LNCAP (cell line): ENCODE measurements at regions not wholly inside any gene's neighbourhood (a gene's known extent, or its start where the extent isn't known, plus 50 kb on each side); places are given as distances from the start of the nearest gene placed in this dataset.

Experiments used
- CTCF ChIP-seq: fragments of 450-650 bp; IDR thresholded peaks from 2 replicates; pipeline ENCODE4 v1.5.1; 2017; ENCODE audit warnings: mild to moderate bottlenecking

- no peak for TF ChIP-seq CTCF
These were observed 156.9 kb downstream of the USP12 start for GRCh38 chr13:27014406-27015359.

- TF ChIP-seq CTCF = no peak
These were observed 159.0 kb downstream of the USP12 start for GRCh38 chr13:27012482-27013197.

- no peak for TF ChIP-seq CTCF
These were observed 159.9 kb downstream of the USP12 start for GRCh38 chr13:27011661-27012060.

GRCh38 chr13:27008733-27009132 is 162.9 kb downstream of the USP12 start:
- TF ChIP-seq CTCF = no peak

GRCh38 chr13:27007166-27007565 is 164.4 kb downstream of the USP12 start:
- no peak for TF ChIP-seq CTCF

GRCh38 chr13:27006519-27007161 is 165.0 kb downstream of the USP12 start:
- TF ChIP-seq CTCF = no peak

GRCh38 chr13:27005976-27006518 is 165.6 kb downstream of the USP12 start:
- no peak for TF ChIP-seq CTCF
